GM21717 (cell line): ENCODE measurements at regions not wholly inside any gene's neighbourhood (a gene's known extent, or its start where the extent isn't known, plus 50 kb on each side); places are given as distances from the start of the nearest gene placed in this dataset.
"Not testable (repeated sequence)": the region's sequence is repeated elsewhere in the genome, so short reads cannot be mapped to it uniquely, and the experiment has no call there.

Experiments
- ATAC-seq: cut with Tn5 transposase; IDR thresholded peaks from one replicate; pipeline ENCODE4 v1.9.1; 2021; ENCODE audit warnings: mild to moderate bottlenecking, moderate library complexity; ENCODE audit not compliant: unreplicated experiment

DNA sequence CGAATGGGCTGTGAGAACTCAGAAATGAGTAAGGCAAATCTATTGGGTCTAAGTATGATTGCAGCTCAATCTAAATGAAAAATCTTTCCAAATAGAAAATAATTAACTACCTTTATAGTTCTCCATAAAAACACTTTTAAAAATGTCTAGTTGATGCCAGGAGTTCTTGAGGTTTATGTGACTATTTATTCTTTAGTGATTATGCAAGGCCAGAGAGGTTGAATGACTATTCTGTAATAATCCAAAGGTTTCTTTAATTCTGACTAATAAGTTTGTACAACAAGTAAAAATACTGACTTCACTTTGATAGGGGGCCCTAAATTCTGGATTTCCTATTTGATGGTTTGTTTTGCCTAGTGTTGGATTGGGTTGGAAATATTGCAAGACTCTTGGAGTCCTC lies 461.2 kb downstream of the EPM2A start:
- ATAC-seq, result no peak

DNA sequence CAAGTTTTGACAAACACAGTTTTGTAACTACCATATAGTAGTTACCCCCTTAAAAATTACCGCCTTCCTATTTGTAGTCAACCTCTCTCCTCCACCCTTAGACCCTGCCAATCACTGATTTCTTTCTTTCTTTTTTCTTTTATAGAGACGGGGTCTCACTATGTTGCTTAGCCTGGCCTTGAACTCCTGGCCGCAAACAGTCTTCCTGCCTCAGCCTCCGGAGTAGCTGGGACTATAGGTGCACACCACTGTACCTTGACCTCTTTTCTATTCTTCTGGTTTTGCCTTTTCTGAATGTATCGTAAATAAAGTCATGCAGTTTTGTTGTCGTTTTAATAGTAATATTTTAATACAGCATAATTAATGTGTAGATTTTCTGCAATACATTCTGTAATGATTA lies 460.3 kb downstream of the EPM2A start:
- no peak for ATAC-seq

GRCh38 chr6:145275787-145276186 lies 459.5 kb downstream of the EPM2A start:
- ATAC-seq, result no peak

GRCh38 chr6:145276756-145277155 lies 458.6 kb downstream of the EPM2A start:
- ATAC-seq, result no peak

DNA sequence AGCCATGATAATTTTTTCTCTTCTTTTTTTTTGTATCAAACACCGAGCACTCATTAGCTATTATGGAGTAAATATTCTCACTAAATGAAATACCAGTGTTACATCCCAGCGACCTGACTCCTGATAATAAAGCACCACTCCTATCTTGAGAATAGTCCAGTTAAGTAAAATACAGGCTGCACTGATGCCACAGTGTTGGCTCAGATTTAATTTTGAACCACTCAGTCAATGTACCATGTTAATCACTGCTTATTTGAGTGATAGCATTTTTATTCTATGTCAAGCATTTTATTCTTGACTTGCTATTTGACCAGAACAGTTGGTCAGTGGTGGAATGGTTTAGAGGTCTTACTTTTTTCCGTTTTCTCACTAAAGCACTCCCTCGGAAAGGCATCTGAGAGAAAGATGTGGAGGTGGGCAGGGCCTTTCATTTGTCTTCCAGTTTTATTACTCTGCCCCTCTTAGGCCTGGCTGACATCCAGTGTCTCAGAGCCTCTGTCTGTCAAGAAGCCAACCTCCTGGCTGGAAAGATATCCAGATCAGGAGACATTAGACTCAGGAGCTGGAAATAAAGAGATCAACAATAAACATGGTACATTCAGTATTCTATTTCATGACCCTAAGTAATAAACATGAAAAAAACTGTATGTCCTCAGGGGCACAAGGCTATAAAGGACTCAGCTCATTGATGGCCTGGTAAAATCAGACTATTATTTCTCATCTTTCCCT lies 457.8 kb downstream of the EPM2A start:
- ATAC-seq, result no peak

DNA sequence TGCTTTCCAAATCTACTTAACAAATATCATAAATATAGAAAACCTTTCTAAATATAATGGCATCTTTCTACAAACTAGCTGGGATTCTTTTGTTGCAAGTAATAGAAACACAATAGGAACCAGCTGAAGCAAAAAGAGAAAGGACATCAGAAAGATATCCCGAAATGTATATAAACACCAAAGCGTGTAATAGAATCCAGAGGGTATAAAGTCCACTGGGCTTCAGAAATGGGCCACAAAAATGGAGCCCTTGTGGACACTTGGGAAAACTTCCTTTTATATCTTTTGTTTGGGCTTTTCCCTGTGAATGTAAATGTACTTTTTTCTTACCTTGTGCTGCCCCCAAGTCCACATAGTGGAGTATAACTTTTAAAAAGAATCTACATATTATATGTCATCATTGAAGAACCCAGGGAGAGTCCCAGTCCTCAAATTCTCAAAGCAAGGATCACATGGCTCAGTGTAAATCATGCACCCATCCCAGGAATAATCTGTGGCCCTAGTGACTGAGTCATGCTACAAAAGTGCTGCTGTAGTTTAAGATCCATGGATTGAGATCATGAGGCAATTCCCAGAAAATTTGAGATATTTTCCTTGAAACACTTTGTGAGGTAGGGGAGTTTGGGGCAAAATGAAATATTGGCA lies 457.0 kb downstream of the EPM2A start:
- no peak for ATAC-seq

DNA sequence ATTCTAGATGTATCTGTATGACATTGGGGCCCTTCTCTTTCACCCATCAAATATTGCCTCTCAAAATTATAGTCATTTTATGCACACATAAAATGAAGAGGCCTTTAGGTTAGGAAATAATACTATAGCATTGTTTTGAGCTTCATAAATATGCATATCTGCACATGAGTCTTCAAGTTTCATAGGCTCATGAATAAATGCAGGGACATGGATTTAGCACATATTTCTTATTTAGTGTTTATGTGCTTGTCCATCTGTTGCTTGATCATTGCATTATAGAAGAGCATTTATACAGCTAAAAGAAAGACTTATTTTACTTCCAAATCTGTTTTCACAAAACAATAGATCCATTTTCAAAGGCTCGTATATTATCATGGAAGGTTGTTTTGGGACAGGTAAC lies 455.8 kb downstream of the EPM2A start:
- ATAC-seq, result no peak

- no peak for ATAC-seq
Observed at GRCh38 chr6:145279993-145280392, 455.3 kb downstream of the EPM2A start.

GRCh38 chr6:145283209-145283608 lies 452.1 kb downstream of the EPM2A start:
- ATAC-seq, result not testable (repeated sequence)

- no peak for ATAC-seq
Observed at GRCh38 chr6:145283856-145284255, 451.5 kb downstream of the EPM2A start.

DNA sequence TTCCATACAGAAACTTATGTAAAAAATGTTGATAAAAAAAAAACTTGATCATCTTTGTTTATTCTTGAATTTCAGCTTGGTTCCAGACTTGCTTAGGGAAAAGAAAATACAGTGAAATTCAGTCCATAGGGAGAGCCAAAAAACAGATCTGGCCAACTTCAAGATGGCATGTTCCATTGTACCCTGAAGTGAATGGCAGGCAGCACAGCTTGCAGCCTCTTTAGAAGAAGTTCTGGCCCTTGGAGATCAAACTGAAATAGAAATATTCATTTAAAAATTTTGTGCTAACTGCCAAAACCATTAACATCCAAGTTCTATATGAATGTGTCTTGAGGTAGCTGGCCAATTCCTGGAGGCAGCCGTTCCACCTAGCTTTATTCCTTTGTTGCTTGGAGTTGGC lies 448.4 kb downstream of the EPM2A start:
- ATAC-seq, result no peak

DNA sequence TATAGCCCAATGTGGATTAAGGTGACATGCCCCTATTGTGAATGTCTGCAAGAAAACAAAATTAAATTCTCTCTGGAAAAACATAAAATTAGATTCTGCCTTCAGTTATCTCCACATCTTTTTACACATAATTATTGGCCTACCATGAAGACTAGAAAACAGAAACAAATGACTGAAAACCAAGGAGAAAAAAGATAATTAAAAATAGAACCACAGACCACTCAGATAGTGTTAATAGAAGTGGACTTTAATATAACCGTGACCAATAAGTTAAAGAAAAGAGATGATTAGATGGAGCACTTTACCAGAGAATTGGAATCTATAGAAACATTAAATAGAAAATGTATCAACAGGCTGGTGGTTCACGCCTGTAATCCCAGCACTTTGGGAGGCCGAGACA lies 445.7 kb downstream of the EPM2A start:
- ATAC-seq, result no peak

GRCh38 chr6:145290122-145290521 lies 445.2 kb downstream of the EPM2A start:
- no peak for ATAC-seq

GRCh38 chr6:145292066-145292465 lies 443.3 kb downstream of the EPM2A start:
- ATAC-seq, result no peak

- ATAC-seq, result no peak
Observed at GRCh38 chr6:145294942-145295341, 440.4 kb downstream of the EPM2A start.

DNA sequence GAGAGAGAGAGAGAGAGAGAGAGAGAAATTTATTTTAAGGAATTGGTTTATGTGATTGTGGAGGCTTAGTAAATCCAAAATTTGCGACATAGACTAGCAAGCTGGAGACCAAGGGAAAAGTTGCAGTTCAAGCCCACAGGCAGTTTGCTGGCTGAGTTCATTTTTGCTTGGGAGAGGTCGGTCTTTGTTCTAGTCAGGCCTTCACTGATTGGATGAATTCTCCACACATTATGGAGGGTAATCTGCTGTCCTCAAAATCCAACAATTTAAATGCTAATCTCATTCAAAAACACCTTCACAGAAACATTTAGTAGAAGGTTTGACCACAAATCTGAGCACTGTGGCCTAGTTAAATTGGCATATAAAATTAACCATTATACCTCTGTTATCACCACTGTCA lies 439.6 kb downstream of the EPM2A start:
- no peak for ATAC-seq

DNA sequence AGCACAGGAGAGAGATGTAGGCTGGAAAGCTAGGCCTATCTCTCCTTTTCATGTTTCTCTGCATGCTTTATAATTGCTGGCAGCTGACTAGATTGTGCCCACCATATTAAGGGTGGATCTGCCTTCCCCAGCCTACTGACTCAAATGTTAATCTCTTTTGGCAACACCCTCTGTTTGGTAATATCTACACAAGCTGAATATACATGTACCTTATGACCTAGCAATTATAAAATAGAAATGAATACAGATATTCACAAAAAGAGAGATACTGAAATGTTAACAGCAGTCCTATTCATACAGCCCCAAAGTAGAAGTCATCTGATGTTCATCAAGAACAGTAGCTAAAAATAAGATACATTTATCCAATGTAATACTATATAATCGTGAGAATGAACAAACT lies 429.6 kb downstream of the EPM2A start:
- no peak for ATAC-seq

DNA sequence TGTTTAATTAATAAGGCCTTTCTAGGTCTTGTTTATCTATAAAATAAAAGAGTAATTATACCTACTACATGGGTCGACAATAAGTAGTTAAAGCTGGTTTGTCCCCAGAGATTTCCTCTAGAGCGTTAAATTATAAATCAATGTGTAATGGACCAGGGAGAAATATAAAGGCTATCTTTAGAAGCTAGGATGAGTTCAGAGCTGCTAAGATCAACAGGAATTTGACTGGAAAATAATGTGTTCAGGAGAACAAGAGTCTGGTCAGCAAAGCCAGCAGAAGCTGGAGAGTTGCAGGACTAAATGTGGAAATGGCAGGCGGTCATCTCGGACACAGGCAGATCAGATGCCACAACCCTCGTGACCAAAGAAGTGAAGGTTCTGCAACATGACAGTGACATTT lies 428.8 kb downstream of the EPM2A start:
- ATAC-seq, result no peak

DNA sequence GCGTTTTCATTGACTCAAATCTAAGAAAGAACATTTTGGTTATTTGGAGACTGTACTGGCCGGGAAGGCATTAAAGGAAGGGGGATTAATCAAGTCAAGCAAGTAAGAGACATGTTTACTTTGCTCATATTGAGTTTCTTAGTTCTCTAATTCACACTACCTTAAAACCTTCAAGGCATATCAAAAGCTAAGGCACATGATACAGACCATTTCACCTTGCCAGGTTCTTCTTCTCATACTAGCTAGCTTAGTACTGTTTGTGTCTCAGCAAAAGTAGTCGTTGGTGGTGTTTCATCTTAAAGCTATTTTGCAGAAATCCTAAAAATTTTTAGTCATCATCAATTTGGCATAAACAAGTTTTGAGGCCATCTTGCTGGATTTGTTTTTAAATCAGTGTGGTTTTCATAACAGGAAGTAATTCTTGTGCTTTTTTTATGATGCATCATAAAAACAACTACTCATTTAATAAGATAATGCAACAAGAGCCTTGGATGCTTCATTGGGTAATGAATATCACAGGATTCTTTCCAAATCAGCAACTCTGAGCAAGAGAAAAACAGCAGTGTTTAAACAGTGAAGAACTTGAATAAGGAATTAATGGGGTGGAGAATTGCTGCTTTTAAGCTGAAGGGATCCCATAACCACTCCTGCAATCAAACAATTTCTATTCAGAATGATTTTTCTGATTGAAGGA lies 425.3 kb downstream of the EPM2A start:
- no peak for ATAC-seq

DNA sequence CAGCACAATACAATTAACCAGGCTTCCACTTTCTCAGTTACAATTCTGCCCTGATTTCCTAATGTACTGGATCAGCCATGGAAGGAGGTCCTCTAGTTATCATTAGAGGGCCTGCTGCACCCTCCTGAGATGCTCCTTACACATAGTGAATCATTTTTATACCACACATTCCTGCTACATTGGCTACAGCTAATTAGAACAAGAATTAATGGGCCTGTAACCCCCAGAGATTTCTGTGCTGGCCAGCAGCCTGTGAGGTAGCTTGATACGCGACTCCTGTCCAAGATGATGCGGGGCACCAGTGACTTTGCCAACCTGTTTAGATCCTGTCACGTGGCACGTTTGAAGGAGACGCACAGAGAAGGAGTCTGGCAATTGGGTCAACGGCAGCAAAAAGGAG lies 422.8 kb downstream of the EPM2A start:
- ATAC-seq, result no peak

GRCh38 chr6:145313041-145313855 lies 422.1 kb downstream of the EPM2A start:
- ATAC-seq, result no peak
